WTC11 (cell line): ENCODE measurements at regions not wholly inside any gene's neighbourhood (a gene's known extent, or its start where the extent isn't known, plus 50 kb on each side); places are given as distances from the start of the nearest gene placed in this dataset.

Experiments used
- ATAC-seq: fragments of 200-7000 bp; cut with Tn5 transposase; 2 replicates; pipeline ENCODE4 v1.10.0; 2021; ENCODE audit warnings: mild to moderate bottlenecking, moderate library complexity
- CTCF ChIA-PET: fragments of 300-600 bp; sonication (Branson Sonifier 250); formaldehyde crosslinking; loops from one replicate; lab custom pipeline; 2021; ENCODE audit warnings: antibody characterized with exemption; lab: Charles Lee
- POLR2A ChIA-PET: fragments of 350-600 bp; sonication (Branson Sonifier 250); formaldehyde crosslinking; loops from one replicate; lab custom pipeline; 2021; ENCODE audit warnings: antibody characterized with exemption; lab: Charles Lee
- DNase-seq: peaks from one replicate; pipeline ENCODE4 v3.0.0; 2021; ENCODE audit warnings: low spot score
- H3K27ac Mint-ChIP-seq: 2 replicates; pipeline ENCODE4 v1.8.0; 2021; ENCODE audit warnings: mixed read lengths
- H3K27me3 Mint-ChIP-seq: 2 replicates; pipeline ENCODE4 v1.8.0; 2021; ENCODE audit warnings: low read depth, mild to moderate bottlenecking, moderate library complexity, mixed read lengths
- H3K36me3 Mint-ChIP-seq: 2 replicates; pipeline ENCODE4 v1.8.0; 2021; ENCODE audit warnings: mixed read lengths
- H3K4me1 Mint-ChIP-seq: 2 replicates; pipeline ENCODE4 v1.8.0; 2022; ENCODE audit warnings: mixed read lengths
- H3K4me3 Mint-ChIP-seq: 2 replicates; pipeline ENCODE4 v1.8.0; 2021; ENCODE audit warnings: mild to moderate bottlenecking, moderate library complexity, mixed read lengths
- H3K9me3 Mint-ChIP-seq: 2 replicates; pipeline ENCODE4 v1.8.0; 2021; ENCODE audit warnings: mixed read lengths
- AFF4 ChIP-seq: sonication (generic); formaldehyde crosslinking; IDR thresholded peaks from 2 replicates; pipeline ENCODE4 v1.8.1; 2023; ENCODE audit warnings: mild to moderate bottlenecking, missing genetic modification reagents, borderline replicate concordance
- CDX4 ChIP-seq: fragments of 250-450 bp; sonication (Bioruptor Pico); IDR thresholded peaks from 2 replicates; pipeline ENCODE4 v1.9.0; 2021; ENCODE audit warnings: moderate library complexity, mild to moderate bottlenecking, inconsistent platforms, borderline replicate concordance
- CTCF ChIP-seq: fragments of 200-600 bp; IDR thresholded peaks from 2 replicates; pipeline ENCODE4 v1.8.0; 2022; ENCODE audit warnings: antibody characterized with exemption
- E2F1 ChIP-seq: sonication (generic); formaldehyde crosslinking; IDR thresholded peaks from 2 replicates; pipeline ENCODE4 v1.8.0; 2022; ENCODE audit warnings: mild to moderate bottlenecking, missing genetic modification reagents
- ESRRA ChIP-seq: sonication (generic); formaldehyde crosslinking; IDR thresholded peaks from 2 replicates; pipeline ENCODE4 v1.8.1; 2022; ENCODE audit warnings: mild to moderate bottlenecking, missing genetic modification reagents, borderline replicate concordance
- FOXP1 ChIP-seq: sonication (generic); formaldehyde crosslinking; IDR thresholded peaks from 2 replicates; pipeline ENCODE4 v1.8.0; 2022; ENCODE audit warnings: missing genetic modification reagents, mild to moderate bottlenecking, moderate library complexity, borderline replicate concordance
- HMGA2 ChIP-seq: fragments of 250-450 bp; sonication (Bioruptor Pico); IDR thresholded peaks from 2 replicates; pipeline ENCODE4 v1.4.0; 2021; ENCODE audit warnings: mild to moderate bottlenecking, moderate library complexity
- JUN ChIP-seq: sonication (generic); formaldehyde crosslinking; IDR thresholded peaks from 2 replicates; pipeline ENCODE4 v1.8.0; 2023; ENCODE audit warnings: mild to moderate bottlenecking, missing genetic modification reagents
- MLX ChIP-seq: sonication (generic); formaldehyde crosslinking; IDR thresholded peaks from 2 replicates; pipeline ENCODE4 v1.8.1; 2023; ENCODE audit warnings: mild to moderate bottlenecking, missing genetic modification reagents, moderate library complexity
- MYBL2 ChIP-seq: sonication (generic); formaldehyde crosslinking; IDR thresholded peaks from 2 replicates; pipeline ENCODE4 v1.8.1; 2023; ENCODE audit warnings: mild to moderate bottlenecking, moderate library complexity, missing genetic modification reagents
- NFATC4 ChIP-seq: fragments of 250-450 bp; sonication (Bioruptor Pico); IDR thresholded peaks from 2 replicates; pipeline ENCODE4 v1.9.0; 2021; ENCODE audit warnings: mild to moderate bottlenecking
- NFE2L1 ChIP-seq: sonication (generic); formaldehyde crosslinking; IDR thresholded peaks from 2 replicates; pipeline ENCODE4 v1.8.1; 2023; ENCODE audit warnings: missing genetic modification reagents
- NR3C1 ChIP-seq: sonication (generic); formaldehyde crosslinking; conservative IDR thresholded peaks from 2 replicates; pipeline ENCODE4 v1.8.1; 2023; ENCODE audit warnings: low read depth, mild to moderate bottlenecking, missing genetic modification reagents
- PREB ChIP-seq: sonication (generic); formaldehyde crosslinking; IDR thresholded peaks from 2 replicates; pipeline ENCODE4 v1.8.1; 2022; ENCODE audit warnings: mild to moderate bottlenecking, missing genetic modification reagents, moderate library complexity, borderline replicate concordance
- TEAD4 ChIP-seq: sonication (generic); formaldehyde crosslinking; IDR thresholded peaks from 2 replicates; pipeline ENCODE4 v1.8.0; 2022; ENCODE audit warnings: mild to moderate bottlenecking, missing genetic modification reagents
- USF1 ChIP-seq: sonication (generic); formaldehyde crosslinking; IDR thresholded peaks from 2 replicates; pipeline ENCODE4 v1.8.0; 2022; ENCODE audit warnings: mild to moderate bottlenecking, missing genetic modification reagents
- ZNF317 ChIP-seq: sonication (generic); formaldehyde crosslinking; IDR thresholded peaks from 2 replicates; pipeline ENCODE4 v1.8.1; 2023; ENCODE audit warnings: low read depth, mild to moderate bottlenecking, moderate library complexity, missing genetic modification reagents, borderline replicate concordance

GRCh38 chr5:83866181-83866580 lies 145.5 kb upstream of the HAPLN1 start:
- DNase-seq (no peak), ATAC-seq (no peak)
- ChIA-PET CTCF (no interaction called here), POLR2A (no interaction called here)
- Mint-ChIP-seq H3K4me3 (no peak overlapping the region), H3K36me3 (no peaks in the 10 kb centered on the region), H3K27ac (no peak overlapping the region), H3K4me1 (no peaks in the 10 kb centered on the region), H3K9me3 (no peaks in the 10 kb centered on the region), H3K27me3 (no peaks in the 10 kb centered on the region)
- TF ChIP-seq PREB (CRISPR knock-in tag) (no peak), NFATC4 (CRISPR knock-in tag) (no peak), JUN (CRISPR knock-in tag) (no peak), MLX (no peak), NR3C1 (CRISPR knock-in tag) (no peak), CTCF (no peak), USF1 (CRISPR knock-in tag) (no peak), MYBL2 (CRISPR knock-in tag) (no peak), HMGA2 (CRISPR knock-in tag) (no peak), TEAD4 (CRISPR knock-in tag) (no peak), ZNF317 (CRISPR knock-in tag) (no peak), ESRRA (CRISPR knock-in tag) (no peak), CDX4 (CRISPR knock-in tag) (no peak), E2F1 (no peak), AFF4 (CRISPR knock-in tag) (no peak), FOXP1 (CRISPR knock-in tag) (no peak), NFE2L1 (CRISPR knock-in tag) (no peak)
